PC-3 (cell line): ENCODE measurements at regions not wholly inside any gene's neighbourhood (a gene's known extent, or its start where the extent isn't known, plus 50 kb on each side); places are given as distances from the start of the nearest gene placed in this dataset.

Experiments
- CTCF ChIP-seq: fragments of 300-600 bp; sonication (generic); conservative IDR thresholded peaks from 2 replicates; pipeline ENCODE4 v1.5.1; 2017; ENCODE audit warnings: antibody characterized with exemption, low read depth, mild to moderate bottlenecking, low read length
- EZH2phosphoT487 ChIP-seq: fragments of 300-600 bp; sonication (generic); IDR thresholded peaks from 2 replicates; pipeline ENCODE4 v1.6.1; 2018; ENCODE audit warnings: mild to moderate bottlenecking, antibody characterized with exemption, low read length, borderline replicate concordance

- TF ChIP-seq CTCF (no peak), EZH2phosphoT487 (no peak)
Measured at GRCh38 chr4:18262832-18263231, 241.3 kb upstream of the LCORL start.
